IMR-90 (cell line): ENCODE measurements at regions not wholly inside any gene's neighbourhood (a gene's known extent, or its start where the extent isn't known, plus 50 kb on each side); places are given as distances from the start of the nearest gene placed in this dataset.

Source experiments
- ATAC-seq: fragments of 200-7000 bp; cut with Tn5 transposase; 2 replicates; pipeline ENCODE4 v1.9.1; 2020; ENCODE audit warnings: low read depth, mild to moderate bottlenecking, moderate library complexity
- BruUV-seq: library from RNA; stranded (reverse); fragments of 400-500 nt; replicated peaks from 2 replicates; lab custom pipeline; 2021; lab: Mats Ljungman, UMichigan
- CTCF ChIA-PET: fragments of 300-600 bp; formaldehyde crosslinking; extraction: SDS; loops from one replicate; lab custom pipeline; 2021; ENCODE audit warnings: antibody characterized with exemption; lab: Yijun Ruan, JAX
- POLR2A ChIA-PET: fragments of 300-600 bp; sonication (Branson Sonifier 250); formaldehyde crosslinking; loops from one replicate; lab custom pipeline; 2022; ENCODE audit warnings: antibody characterized with exemption; ENCODE audit not compliant: unreplicated experiment; lab: Charles Lee
- DNase-seq: peaks from one replicate; pipeline ENCODE4 v3.0.0; 2013
- H2AFZ ChIP-seq: replicated peaks from 2 replicates; pipeline ENCODE3; 2013; ENCODE audit warnings: low read length, mild to moderate bottlenecking; ENCODE audit not compliant: poor library complexity
- H2AK5ac ChIP-seq: 2 replicates; pipeline ENCODE4 v1.6.1; 2013; ENCODE audit warnings: low read depth, low read length, inconsistent platforms
- H2AK9ac ChIP-seq: replicated peaks from 2 replicates; pipeline ENCODE3; 2013; ENCODE audit warnings: mild to moderate bottlenecking, low read depth, low read length, moderate library complexity; ENCODE audit not compliant: poor library complexity
- H2BK120ac ChIP-seq: 2 replicates; pipeline ENCODE4 v1.6.1; 2013; ENCODE audit warnings: low read depth, low read length, inconsistent platforms
- H2BK15ac ChIP-seq: 3 replicates; pipeline ENCODE4 v1.6.1; 2013; ENCODE audit warnings: low read depth, low read length, inconsistent platforms
- H2BK20ac ChIP-seq: 2 replicates; pipeline ENCODE4 v1.6.1; 2013; ENCODE audit warnings: low read depth, mild to moderate bottlenecking, inconsistent platforms, low read length, moderate library complexity
- H2BK5ac ChIP-seq: 2 replicates; pipeline ENCODE4 v1.6.1; 2013; ENCODE audit warnings: mild to moderate bottlenecking, low read depth, low read length, inconsistent platforms; ENCODE audit not compliant: poor library complexity, severe bottlenecking
- H3K14ac ChIP-seq: replicated peaks from 2 replicates; pipeline ENCODE4 v1.6.1; 2013; ENCODE audit warnings: low read depth, low read length, inconsistent platforms
- H3K18ac ChIP-seq: 2 replicates; pipeline ENCODE4 v1.6.1; 2013; ENCODE audit warnings: low read depth, low read length, control low read depth
- H3K23ac ChIP-seq: 2 replicates; pipeline ENCODE4 v1.6.1; 2013; ENCODE audit warnings: low read depth, low read length, inconsistent platforms
- H3K27ac ChIP-seq: 2 replicates; pipeline ENCODE4 v1.5.1; 2013; ENCODE audit warnings: mild to moderate bottlenecking, control low read depth, low read length; ENCODE audit not compliant: insufficient read depth
- H3K27me3 ChIP-seq: 2 replicates; pipeline ENCODE4 v1.6.1; 2013; ENCODE audit warnings: low read length; ENCODE audit not compliant: control insufficient read depth, insufficient read depth
- H3K36me3 ChIP-seq: 2 replicates; pipeline ENCODE4 v1.6.1; 2013; ENCODE audit warnings: low read length, mixed read lengths; ENCODE audit not compliant: control insufficient read depth, insufficient read depth
- H3K4ac ChIP-seq: 2 replicates; pipeline ENCODE4 v1.6.1; 2013; ENCODE audit warnings: low read depth, low read length, inconsistent platforms
- H3K4me1 ChIP-seq: 2 replicates; pipeline ENCODE4 v1.6.1; 2013; ENCODE audit warnings: low read length, mixed read lengths; ENCODE audit not compliant: control insufficient read depth, insufficient read depth
- H3K4me2 ChIP-seq: 2 replicates; pipeline ENCODE4 v1.6.1; 2013; ENCODE audit warnings: low read depth, mild to moderate bottlenecking, control low read depth, low read length, moderate library complexity
- H3K4me3 ChIP-seq: 2 replicates; pipeline ENCODE4 v1.5.1; 2013; ENCODE audit warnings: low read depth, mild to moderate bottlenecking, control low read depth, low read length, moderate library complexity; ENCODE audit not compliant: insufficient read depth
- H3K56ac ChIP-seq: 2 replicates; pipeline ENCODE4 v1.6.1; 2013; ENCODE audit warnings: low read length, inconsistent platforms; ENCODE audit not compliant: insufficient read depth; ENCODE audit errors: extremely low read depth
- H3K79me1 ChIP-seq, 2 experiments: 2 replicates each; pipeline ENCODE4 v1.6.1; 2013; ENCODE audit warnings: low read length in 2 of 2, inconsistent platforms in 1 of 2, low read depth in 1 of 2
- H3K9ac ChIP-seq: 2 replicates; pipeline ENCODE4 v1.6.1; 2013; ENCODE audit warnings: low read depth, low read length, control low read depth
- H3K9me1 ChIP-seq: 2 replicates; pipeline ENCODE4 v1.6.1; 2013; ENCODE audit warnings: low read length, inconsistent platforms; ENCODE audit not compliant: insufficient read depth
- H3K9me3 ChIP-seq: 2 replicates; pipeline ENCODE4 v1.6.1; 2013; ENCODE audit warnings: low read length; ENCODE audit not compliant: control insufficient read depth, insufficient read depth
- H4K20me1 ChIP-seq: 2 replicates; pipeline ENCODE4 v1.6.1; 2013; ENCODE audit warnings: low read length, inconsistent platforms; ENCODE audit not compliant: insufficient read depth
- H4K5ac ChIP-seq: 2 replicates; pipeline ENCODE4 v1.6.1; 2013; ENCODE audit warnings: mild to moderate bottlenecking, low read depth, low read length, control low read depth
- H4K8ac ChIP-seq, 2 experiments: 2 replicates each; pipeline ENCODE4 v1.6.1; 2013; ENCODE audit warnings: low read depth in 2 of 2, low read length in 2 of 2, control low read depth in 1 of 2, inconsistent platforms in 1 of 2
- H4K91ac ChIP-seq: 2 replicates; pipeline ENCODE4 v1.6.1; 2013; ENCODE audit warnings: low read depth, low read length, inconsistent platforms; ENCODE audit not compliant: insufficient read depth
- BHLHE40 ChIP-seq: fragments of 150-350 bp; IDR thresholded peaks from 2 replicates; pipeline ENCODE4 v1.6.1; 2016; ENCODE audit warnings: mild to moderate bottlenecking, low read depth, low read length
- CEBPB ChIP-seq: IDR thresholded peaks from 2 replicates; pipeline ENCODE4 v1.6.1; 2012; ENCODE audit warnings: low read depth, low read length, improper control_type of control experiment
- CHD1 ChIP-seq: IDR thresholded peaks from 2 replicates; pipeline ENCODE4 v1.6.1; 2012; ENCODE audit warnings: low read depth, low read length, improper control_type of control experiment
- ELK1 ChIP-seq: fragments of 150-350 bp; IDR thresholded peaks from 2 replicates; pipeline ENCODE4 v1.6.1; 2016; ENCODE audit warnings: low read depth, mild to moderate bottlenecking, low read length, moderate library complexity, borderline replicate concordance
- FOS ChIP-seq: fragments of 150-350 bp; IDR thresholded peaks from 2 replicates; pipeline ENCODE4 v1.6.1; 2016; ENCODE audit warnings: low read depth, low read length
- MAFK ChIP-seq: IDR thresholded peaks from 2 replicates; pipeline ENCODE4 v1.6.1; 2012; ENCODE audit warnings: low read depth, low read length, improper control_type of control experiment
- MAZ ChIP-seq: IDR thresholded peaks from 2 replicates; pipeline ENCODE4 v1.6.1; 2012; ENCODE audit warnings: low read depth, mild to moderate bottlenecking, low read length, improper control_type of control experiment, moderate library complexity, borderline replicate concordance
- MXI1 ChIP-seq: IDR thresholded peaks from 2 replicates; pipeline ENCODE4 v1.6.1; 2012; ENCODE audit warnings: low read depth, mild to moderate bottlenecking, low read length, moderate library complexity, borderline replicate concordance
- NFE2L2 ChIP-seq: fragments of 150-350 bp; IDR thresholded peaks from 2 replicates; pipeline ENCODE4 v1.6.1; 2016; ENCODE audit warnings: low read depth, mild to moderate bottlenecking, low read length
- RAD21 ChIP-seq: IDR thresholded peaks from 2 replicates; pipeline ENCODE4 v1.6.1; 2012; ENCODE audit warnings: low read length, improper control_type of control experiment
- RFX5 ChIP-seq: IDR thresholded peaks from 2 replicates; pipeline ENCODE4 v1.8.0; 2012; ENCODE audit warnings: low read depth, mild to moderate bottlenecking, low read length, moderate library complexity
- SMC3 ChIP-seq: fragments of 150-350 bp; IDR thresholded peaks from 2 replicates; pipeline ENCODE4 v1.6.1; 2016; ENCODE audit warnings: low read depth, mild to moderate bottlenecking, antibody characterized with exemption, low read length, moderate library complexity
- WGBS, 2 experiments: methylation state at CpG; one replicate each; pipeline versions ENCODE4 v1.1.5 to v1.1.7; 2013; ENCODE audit warnings: missing lambda C conversion rate in 2 of 2; ENCODE audit not compliant: insufficient read length in 1 of 2; ENCODE audit errors: extremely low coverage in 2 of 2; 5-methylcytosine and 5-hydroxymethylcytosine counted together
- dilution Hi-C: fragments of 300-500 bp; cut with HindIII; formaldehyde crosslinking; loops from one replicate; pipeline ENCODE4 v1.14.3; 2018; ENCODE audit warnings: low sequenced_read_pairs; ENCODE audit not compliant: unreplicated experiment
- in situ Hi-C: fragments of 300-500 bp; cut with MboI; formaldehyde crosslinking; loops from 3 replicates; pipeline ENCODE4 v1.14.3; 2019; ENCODE audit warnings: low sequenced_read_pairs, inconsistent platforms, mixed read lengths
- intact Hi-C: fragments of 100-400 bp; cut with micrococcal nuclease; formaldehyde crosslinking; loops from 2 replicates; pipeline ENCODE4 v1.10.0; 2022
- TF ChIP-seq, protein P1 (sequence below): fragments of 150-350 bp; IDR thresholded peaks from 2 replicates; pipeline ENCODE4 v1.6.1; 2017; ENCODE audit warnings: mild to moderate bottlenecking, antibody characterized with exemption, low read length, low read depth

DNA sequence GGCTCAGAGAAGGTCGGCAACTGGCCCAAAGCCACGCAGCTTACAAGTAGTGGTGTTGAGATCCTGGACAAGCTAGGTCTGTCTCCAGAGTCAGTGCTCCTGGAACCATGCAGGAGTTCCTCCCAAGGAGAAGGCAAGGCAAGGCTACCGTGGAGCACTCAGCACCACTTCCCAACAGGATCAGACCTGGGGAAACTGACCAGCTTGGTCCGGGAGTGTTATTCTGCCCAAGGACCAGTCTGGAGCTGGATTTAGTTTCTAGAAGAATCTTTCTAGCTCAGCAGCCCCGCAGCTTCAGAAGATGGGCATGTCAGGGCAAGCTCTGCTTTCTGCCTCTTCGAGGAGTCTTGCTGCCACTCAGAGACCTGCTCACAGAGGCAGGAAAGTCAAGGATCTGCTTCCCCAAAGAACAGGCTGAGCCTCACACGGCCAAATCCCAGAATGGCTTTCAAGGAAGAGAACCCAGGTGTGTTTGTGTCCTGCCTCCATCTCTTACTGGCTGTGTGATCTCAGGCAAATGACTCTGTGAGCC lies 302.8 kb downstream of the MATN1 start:
- in situ Hi-C loops = no loop called here
- intact Hi-C loops = no loop called here
- Histone ChIP-seq H3K23ac (no peak overlapping the region), H3K14ac (no peak overlapping the region), H2BK20ac (no peak overlapping the region), H3K4ac (no peak overlapping the region), H3K18ac (no peak overlapping the region), H2AFZ (peak overlapping the region; percentile 33), H3K9me3 (no peaks in the 10 kb centered on the region), H3K4me2 (no peak overlapping the region), H3K36me3 (no peaks in the 10 kb centered on the region), H4K5ac (no peak overlapping the region), H2BK120ac (no peak overlapping the region), H4K8ac (no peak overlapping the region), H4K91ac (no peak overlapping the region), H3K9me1 (no peaks in the 10 kb centered on the region), H2AK9ac (no peak overlapping the region), H2BK5ac (no peak overlapping the region), H3K56ac (no peak overlapping the region), H2AK5ac (no peak overlapping the region), H4K20me1 (no peaks in the 10 kb centered on the region), H3K4me1 (no peaks in the 10 kb centered on the region), H3K4me3 (no peak overlapping the region), H3K79me1 (no peaks in the 10 kb centered on the region), H2BK15ac (no peak overlapping the region), H3K27ac (no peak overlapping the region), H3K9ac (no peak overlapping the region), H3K27me3 (no peaks in the 10 kb centered on the region)
- ChIA-PET POLR2A (no interaction called here), CTCF (no interaction called here)
- no peak for DNase-seq
- TF ChIP-seq CHD1 (no peak), MAZ (no peak), BHLHE40 (no peak), NFE2L2 (no peak), SMC3 (no peak), CEBPB (no peak), RAD21 (no peak), ELK1 (no peak), RFX5 (no peak), MAFK (no peak), MXI1 (no peak), FOS (no peak)
- TF ChIP-seq, protein P1, sequence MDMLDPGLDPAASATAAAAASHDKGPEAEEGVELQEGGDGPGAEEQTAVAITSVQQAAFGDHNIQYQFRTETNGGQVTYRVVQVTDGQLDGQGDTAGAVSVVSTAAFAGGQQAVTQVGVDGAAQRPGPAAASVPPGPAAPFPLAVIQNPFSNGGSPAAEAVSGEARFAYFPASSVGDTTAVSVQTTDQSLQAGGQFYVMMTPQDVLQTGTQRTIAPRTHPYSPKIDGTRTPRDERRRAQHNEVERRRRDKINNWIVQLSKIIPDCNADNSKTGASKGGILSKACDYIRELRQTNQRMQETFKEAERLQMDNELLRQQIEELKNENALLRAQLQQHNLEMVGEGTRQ = no peak
- no peak for ATAC-seq
- 17% methylated on average over 2 of the region's 7 CpGs; no CpG with 5 or more reads in 1 of the 2 experiments for WGBS, 2 experiments
- no TSS peak for BruUV-seq
- dilution Hi-C loops = no loop called here
